Upper lobe of right lung (tissue), 1 donor: ENCODE measurements at regions not wholly inside any gene's neighbourhood (a gene's known extent, or its start where the extent isn't known, plus 50 kb on each side); places are given as distances from the start of the nearest gene placed in this dataset.

Experiments
- ATAC-seq: fragments of 200-7000 bp; cut with Tn5 transposase; one replicate; pipeline ENCODE4 v1.9.1; 2020; ENCODE audit warnings: mild to moderate bottlenecking, moderate library complexity
- DNase-seq: peaks from one replicate; pipeline ENCODE4 v3.0.0-alpha.2; 2020
- H3K27ac ChIP-seq: fragments of 200-600 bp; one replicate; pipeline ENCODE4 v1.8.0; 2022
- H3K27me3 ChIP-seq: fragments of 200-600 bp; one replicate; pipeline ENCODE4 v1.8.0; 2022; ENCODE audit warnings: mild to moderate bottlenecking
- H3K36me3 ChIP-seq: fragments of 200-600 bp; one replicate; pipeline ENCODE4 v1.8.0; 2022
- H3K4me1 ChIP-seq: fragments of 200-600 bp; one replicate; pipeline ENCODE4 v1.8.0; 2022
- H3K4me3 ChIP-seq: fragments of 200-600 bp; one replicate; pipeline ENCODE4 v1.8.0; 2022; ENCODE audit warnings: mild to moderate bottlenecking
- H3K9me3 ChIP-seq: fragments of 200-600 bp; one replicate; pipeline ENCODE4 v1.8.0; 2022
- intact Hi-C: fragments of 100-400 bp; cut with DNase I; formaldehyde crosslinking; loops from one replicate; pipeline ENCODE4 v1.11.0; 2022
- TF ChIP-seq, protein P1 (sequence below): fragments of 200-600 bp; IDR thresholded peaks from one replicate; pipeline ENCODE4 v1.8.0; 2022; ENCODE audit warnings: antibody characterized with exemption
- donor health status: DM: no; HTN: yes; CAD: no; lungs with severe emphysema.

DNA sequence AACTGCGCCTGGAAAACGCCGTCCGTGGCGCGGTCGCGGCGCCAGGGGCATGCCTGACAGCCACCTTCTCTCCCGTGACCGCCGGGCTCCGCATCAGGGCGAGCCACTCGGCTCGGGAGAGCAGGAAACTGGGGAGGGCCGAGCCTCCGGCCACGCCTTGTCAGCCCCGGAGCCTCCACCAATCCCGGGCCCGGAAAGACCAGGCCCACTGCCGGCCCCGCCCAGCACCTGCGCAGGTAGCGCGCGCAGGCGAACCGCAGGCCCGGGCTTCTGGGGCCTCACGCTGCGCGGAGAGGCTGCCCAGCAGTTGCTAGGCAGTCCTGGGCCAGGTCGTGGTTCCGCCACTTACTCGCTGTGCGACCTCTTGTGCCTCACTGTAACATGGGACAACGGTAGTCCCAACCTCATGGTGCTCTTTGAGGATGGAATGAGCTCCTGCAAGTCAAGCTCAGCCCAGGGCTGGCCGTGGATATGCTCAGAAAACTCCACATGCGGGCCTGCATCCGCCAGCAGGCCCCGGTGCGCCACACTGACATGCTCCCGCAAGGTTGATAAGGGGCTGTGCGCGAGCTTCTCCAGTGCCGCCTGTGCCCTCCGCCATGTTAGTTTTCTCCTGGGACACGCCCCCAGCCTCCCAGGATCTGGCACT, 97.1 kb downstream of the INHBB start:
- peak overlapping the region; percentile 75 for H3K27ac ChIP-seq

DNA sequence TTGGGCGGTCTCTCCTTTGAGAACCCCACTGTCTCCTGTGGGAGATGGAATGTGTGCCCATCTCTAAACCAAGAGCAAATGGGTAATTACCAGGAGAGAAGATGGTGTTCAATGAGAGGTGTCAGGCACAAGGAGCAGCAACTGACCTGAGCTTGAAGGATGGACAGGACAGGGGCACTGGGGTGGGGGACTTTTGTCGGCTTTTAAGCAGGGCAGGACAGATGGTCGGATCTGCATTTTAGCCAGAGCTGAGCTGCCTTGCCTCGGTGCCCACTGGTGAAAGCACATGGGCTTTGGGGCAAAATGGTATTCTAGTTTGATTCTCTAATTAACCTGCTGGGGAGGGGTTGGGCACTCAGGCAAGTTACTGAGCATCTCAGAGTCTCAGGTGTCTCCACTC, 98.0 kb downstream of the INHBB start:
- TF ChIP-seq, protein P1, sequence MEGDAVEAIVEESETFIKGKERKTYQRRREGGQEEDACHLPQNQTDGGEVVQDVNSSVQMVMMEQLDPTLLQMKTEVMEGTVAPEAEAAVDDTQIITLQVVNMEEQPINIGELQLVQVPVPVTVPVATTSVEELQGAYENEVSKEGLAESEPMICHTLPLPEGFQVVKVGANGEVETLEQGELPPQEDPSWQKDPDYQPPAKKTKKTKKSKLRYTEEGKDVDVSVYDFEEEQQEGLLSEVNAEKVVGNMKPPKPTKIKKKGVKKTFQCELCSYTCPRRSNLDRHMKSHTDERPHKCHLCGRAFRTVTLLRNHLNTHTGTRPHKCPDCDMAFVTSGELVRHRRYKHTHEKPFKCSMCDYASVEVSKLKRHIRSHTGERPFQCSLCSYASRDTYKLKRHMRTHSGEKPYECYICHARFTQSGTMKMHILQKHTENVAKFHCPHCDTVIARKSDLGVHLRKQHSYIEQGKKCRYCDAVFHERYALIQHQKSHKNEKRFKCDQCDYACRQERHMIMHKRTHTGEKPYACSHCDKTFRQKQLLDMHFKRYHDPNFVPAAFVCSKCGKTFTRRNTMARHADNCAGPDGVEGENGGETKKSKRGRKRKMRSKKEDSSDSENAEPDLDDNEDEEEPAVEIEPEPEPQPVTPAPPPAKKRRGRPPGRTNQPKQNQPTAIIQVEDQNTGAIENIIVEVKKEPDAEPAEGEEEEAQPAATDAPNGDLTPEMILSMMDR = no peak
- no peaks in the 10 kb centered on the region for H3K9me3 ChIP-seq
- H3K27me3 ChIP-seq = peaks cover 26% of the 10 kb centered on the region
- DNase-seq (no peak), ATAC-seq (no peak)
- no peak overlapping the region for H3K27ac ChIP-seq
- H3K36me3 ChIP-seq = no peaks in the 10 kb centered on the region
- peaks cover 3% of the 10 kb centered on the region for H3K4me1 ChIP-seq
- intact Hi-C loops = no loop called here
- no peak overlapping the region for H3K4me3 ChIP-seq

More for the DNA sequence above, 97.1 kb downstream of the INHBB start:
- DNase-seq = peak; percentile 94
- peak; percentile 96 for ATAC-seq
- Histone ChIP-seq H3K4me1 (peaks cover 3% of the 10 kb centered on the region), H3K27me3 (peaks cover 26% of the 10 kb centered on the region), H3K36me3 (no peaks in the 10 kb centered on the region), H3K4me3 (peak overlapping the region; percentile 48), H3K9me3 (no peaks in the 10 kb centered on the region)
- intact Hi-C loops = no loop called here
- TF ChIP-seq, protein P1 = no peak

- TF ChIP-seq, protein P1 = no peak
- peaks cover 26% of the 10 kb centered on the region for H3K27me3 ChIP-seq
- no peak for DNase-seq
- intact Hi-C loops = no loop called here
- H3K4me1 ChIP-seq = peaks cover 3% of the 10 kb centered on the region
- no peaks in the 10 kb centered on the region for H3K9me3 ChIP-seq
- H3K4me3 ChIP-seq = no peak overlapping the region
- H3K27ac ChIP-seq = no peak overlapping the region
- ATAC-seq = no peak
- H3K36me3 ChIP-seq = no peaks in the 10 kb centered on the region
Measured at GRCh38 chr2:120444691-120445240, 98.8 kb downstream of the INHBB start.

DNA sequence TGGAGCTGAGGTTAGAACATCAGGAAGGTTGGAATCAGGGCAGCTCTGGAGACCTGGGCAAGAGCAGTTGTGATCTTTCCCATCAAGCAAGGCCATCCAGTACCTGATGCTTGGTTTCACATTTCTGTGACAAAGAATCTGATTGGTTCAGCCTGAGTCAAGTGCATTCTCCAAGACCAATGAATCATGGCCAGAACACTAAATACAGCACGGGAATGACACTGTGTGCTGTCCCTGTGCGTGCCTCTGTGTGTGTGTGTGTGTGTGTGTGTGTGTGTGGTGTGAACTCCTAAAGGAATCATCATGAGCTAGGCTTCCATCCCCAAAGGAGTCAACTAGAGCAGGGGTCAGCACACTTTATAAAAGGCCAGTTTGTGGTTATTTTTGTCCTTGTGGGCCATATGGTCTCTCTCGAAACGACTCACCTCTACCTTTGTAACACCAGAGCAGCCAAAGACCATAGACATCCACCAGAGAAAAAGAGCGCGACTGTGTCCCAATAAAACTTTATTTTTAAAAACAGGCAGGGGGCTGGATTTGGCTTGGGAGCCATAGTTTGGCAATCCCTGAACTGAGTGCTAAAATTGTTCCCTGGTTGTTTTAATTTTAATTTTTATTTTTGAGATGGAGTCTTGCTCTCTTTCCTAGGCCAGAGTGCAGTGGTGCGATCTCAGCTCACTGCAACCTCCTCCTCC, 99.7 kb downstream of the INHBB start:
- TF ChIP-seq, protein P1 = no peak
- ATAC-seq = no peak

DNA sequence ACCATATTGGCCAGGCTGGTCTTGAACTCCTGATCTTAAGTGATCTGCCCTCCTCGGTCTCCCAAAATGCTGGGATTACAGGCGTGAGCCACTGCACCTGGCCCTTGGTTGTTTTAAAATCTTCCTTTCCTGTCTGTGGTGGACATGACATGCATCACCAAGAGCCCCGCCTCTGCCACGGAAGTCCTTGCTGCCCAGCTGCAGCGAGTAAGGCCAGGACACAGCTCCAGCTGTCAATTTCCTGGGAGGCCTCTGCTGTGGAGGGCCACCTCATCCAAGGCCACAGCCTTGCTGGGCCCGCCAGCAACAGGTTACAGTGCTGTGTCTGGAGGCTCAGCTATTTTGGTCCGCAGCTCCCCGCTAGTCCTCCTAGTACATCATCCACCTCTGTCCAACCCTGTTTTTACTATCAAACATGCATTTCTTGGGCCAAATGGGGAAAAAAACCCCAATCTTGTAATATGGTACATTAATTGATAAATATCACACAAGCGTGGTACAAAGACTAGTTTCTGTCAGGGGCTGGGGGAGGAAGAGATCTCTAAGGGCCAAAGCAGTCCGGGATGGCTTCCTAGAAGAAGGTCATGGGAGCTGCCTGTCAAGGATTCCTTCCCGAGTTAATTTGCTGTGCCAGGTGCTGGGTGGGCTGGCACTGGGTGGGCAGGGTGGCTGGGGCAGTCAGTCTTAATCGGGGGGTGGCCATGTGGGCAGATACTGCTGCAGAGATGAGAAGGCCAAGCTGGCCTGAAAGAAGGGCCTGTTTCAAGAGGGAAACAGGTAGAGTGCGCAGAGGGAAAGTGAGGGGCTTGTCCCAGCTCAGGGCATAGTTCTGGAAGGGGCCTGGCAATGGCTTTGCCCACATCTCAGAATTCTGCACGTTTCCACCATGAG, 100.5 kb downstream of the INHBB start:
- DNase-seq = peak; percentile 51
- peaks cover 18% of the 10 kb centered on the region for H3K27me3 ChIP-seq
- TF ChIP-seq, protein P1 = no peak
- no peaks in the 10 kb centered on the region for H3K36me3 ChIP-seq
- no peak overlapping the region for H3K4me3 ChIP-seq
- no peak overlapping the region for H3K27ac ChIP-seq
- H3K9me3 ChIP-seq = no peaks in the 10 kb centered on the region
- intact Hi-C loops = no loop called here
- no peak for ATAC-seq
- H3K4me1 ChIP-seq = peaks cover 3% of the 10 kb centered on the region

More for the DNA sequence above, 99.7 kb downstream of the INHBB start:
- no peaks in the 10 kb centered on the region for H3K36me3 ChIP-seq
- peaks cover 3% of the 10 kb centered on the region for H3K4me1 ChIP-seq
- H3K27ac ChIP-seq = no peak overlapping the region
- H3K27me3 ChIP-seq = peaks cover 26% of the 10 kb centered on the region
- no peak overlapping the region for H3K4me3 ChIP-seq
- intact Hi-C loops = no loop called here
- H3K9me3 ChIP-seq = no peaks in the 10 kb centered on the region
- no peak for DNase-seq
